ENCODE measurements at regions not wholly inside any gene's neighbourhood (a gene's known extent, or its start where the extent isn't known, plus 50 kb on each side); places are given as distances from the start of the nearest gene placed in this dataset.
A peak's percentile ranks its signal among the peaks of the same experiment; 100 is the strongest.

DNA sequence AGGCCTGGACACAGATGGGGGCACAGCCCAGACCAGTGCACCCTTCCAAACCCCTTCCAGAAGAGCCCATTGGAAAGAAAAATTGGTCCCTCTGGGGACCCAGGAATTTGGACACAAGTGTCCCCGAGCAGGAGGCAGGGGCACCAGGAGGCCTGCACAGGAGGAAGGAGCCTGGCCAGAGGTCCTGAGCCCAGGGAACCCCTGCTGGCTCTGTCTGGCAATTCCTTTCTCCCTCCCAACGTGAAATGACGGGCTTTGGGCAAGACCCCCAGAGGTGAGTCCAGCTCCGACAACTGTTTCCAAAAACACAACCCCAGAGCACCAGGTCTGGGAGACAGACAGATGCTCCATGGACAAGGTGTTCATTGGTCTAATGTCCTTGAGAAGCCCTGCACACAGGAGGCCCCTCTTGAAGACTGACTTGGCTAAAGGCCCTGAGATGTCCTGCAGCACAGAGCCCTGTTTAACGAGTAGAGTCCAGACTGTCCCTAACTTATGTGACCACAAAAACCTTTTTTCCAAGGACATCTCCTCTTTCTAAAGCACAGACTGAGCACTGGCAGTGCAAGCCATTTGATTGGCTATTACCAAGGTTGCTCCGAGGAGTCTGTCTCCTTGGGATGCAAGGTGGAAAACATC is 150.7 kb downstream of the OAT start:
- Histone ChIP-seq H3K4me1 (ENCODE audit: control insufficient read depth, insufficient read depth, low read length) (no peaks in the 10 kb centered on the region), H3K9me3 (ENCODE audit: control insufficient read depth, low read length) (peaks cover 3% of the 10 kb centered on the region), H3K27me3 (ENCODE audit: control insufficient read depth, insufficient read depth) (no peaks in the 10 kb centered on the region), H3K4me3 (ENCODE audit: low read length) (no peak overlapping the region), H3K27ac (ENCODE audit: low read length) (no peak overlapping the region)
- DNase-seq, result no peak
- intact Hi-C loops (cut with DNase I), result loop anchor here in 1 of 4 donors (5.0 kb wide), 1 partner anchor 271 kb away; no protein-coding TSS in a partner anchor
- 82% methylated on average over 6 of the region's 6 CpGs for WGBS
- no peak for ATAC-seq

DNA sequence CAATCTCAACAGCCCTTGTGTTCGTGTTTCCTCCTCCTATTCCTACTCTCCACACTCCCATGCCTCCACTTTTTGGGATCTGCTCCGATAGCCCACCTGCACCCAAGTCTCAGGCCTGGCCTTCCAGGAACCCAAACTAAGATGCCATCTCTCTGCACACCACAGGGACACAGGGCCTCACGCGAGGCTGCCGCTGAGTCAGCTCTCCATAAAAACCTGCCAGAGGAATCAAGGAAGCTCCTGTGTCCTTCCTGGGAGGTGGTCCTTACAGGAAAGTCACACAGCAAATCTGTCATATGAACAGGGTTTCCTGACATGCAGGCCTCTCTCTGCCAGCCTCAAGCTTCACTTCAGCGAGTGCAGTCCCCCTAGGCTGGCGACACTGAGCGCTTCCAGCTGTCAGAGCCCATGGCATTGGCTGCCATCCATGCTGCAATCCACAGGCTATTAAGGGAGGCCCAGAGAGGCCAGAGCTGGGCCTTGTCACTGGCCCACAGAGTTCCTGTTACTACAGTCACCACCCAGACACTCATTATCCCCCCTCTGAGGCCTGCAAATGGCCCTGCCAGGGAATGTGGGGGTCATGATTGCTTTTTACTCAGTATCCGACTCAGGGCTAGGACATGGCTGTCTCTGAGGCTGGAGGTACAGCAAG is 151.4 kb downstream of the OAT start:
- ATAC-seq (peak; percentile 24 to 33), DNase-seq (no peak)
- Histone ChIP-seq H3K9me3 (ENCODE audit: control insufficient read depth, low read length) (no peaks in the 10 kb centered on the region), H3K27me3 (ENCODE audit: control insufficient read depth, insufficient read depth) (no peaks in the 10 kb centered on the region), H3K4me1 (ENCODE audit: control insufficient read depth, insufficient read depth, low read length) (no peaks in the 10 kb centered on the region), H3K4me3 (ENCODE audit: low read length) (no peak overlapping the region), H3K27ac (ENCODE audit: low read length) (no peak overlapping the region)
- 81% methylated on average over 9 of the region's 9 CpGs for WGBS
- intact Hi-C loops (cut with DNase I), result loop anchor here in 1 of 4 donors (5.0 kb wide), 1 partner anchor 270 kb away; no protein-coding TSS in a partner anchor

DNA sequence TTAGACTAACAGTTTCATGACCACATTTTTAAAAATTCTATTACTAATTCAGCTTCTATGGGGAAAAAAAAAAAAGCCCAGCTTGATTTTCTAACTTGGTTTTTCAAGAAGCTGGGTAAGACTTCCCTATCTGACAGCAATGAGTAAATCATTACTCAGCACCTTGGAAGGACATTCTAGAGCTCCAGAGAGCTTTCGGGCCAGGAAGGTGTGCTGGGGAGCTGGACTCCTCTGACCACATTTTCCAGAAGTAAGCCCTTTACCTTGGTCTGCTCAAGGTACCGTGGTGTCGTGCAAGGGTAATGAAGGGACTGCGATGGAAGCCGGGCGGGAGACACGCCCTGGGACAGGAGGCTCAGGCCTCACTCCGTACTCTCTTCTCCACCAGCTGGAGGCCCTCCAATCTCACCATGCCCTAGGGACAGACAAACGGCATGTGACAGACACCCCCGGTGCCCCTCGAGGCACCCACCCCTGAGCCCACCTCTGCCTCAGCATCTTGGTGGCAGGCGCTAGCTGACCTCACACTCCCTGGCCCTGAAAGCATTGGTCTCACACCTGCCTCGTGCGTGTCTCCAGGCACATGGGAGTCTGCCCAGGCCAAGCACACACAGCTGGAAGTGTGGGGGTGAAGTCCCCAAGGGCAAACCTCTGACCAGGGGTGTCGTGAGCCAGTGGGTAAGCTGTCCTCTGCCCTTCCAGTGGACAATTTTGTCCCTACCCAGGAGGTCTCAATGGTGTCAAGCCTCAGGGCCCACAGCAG is 152.1 kb downstream of the OAT start:
- intact Hi-C loops (cut with DNase I), result loop anchor here in 1 of 4 donors (5.0 kb wide), 1 partner anchor 269 kb away; no protein-coding TSS in a partner anchor
- WGBS, result 87% methylated on average over 15 of the region's 15 CpGs
- ATAC-seq, result no peak

DNA sequence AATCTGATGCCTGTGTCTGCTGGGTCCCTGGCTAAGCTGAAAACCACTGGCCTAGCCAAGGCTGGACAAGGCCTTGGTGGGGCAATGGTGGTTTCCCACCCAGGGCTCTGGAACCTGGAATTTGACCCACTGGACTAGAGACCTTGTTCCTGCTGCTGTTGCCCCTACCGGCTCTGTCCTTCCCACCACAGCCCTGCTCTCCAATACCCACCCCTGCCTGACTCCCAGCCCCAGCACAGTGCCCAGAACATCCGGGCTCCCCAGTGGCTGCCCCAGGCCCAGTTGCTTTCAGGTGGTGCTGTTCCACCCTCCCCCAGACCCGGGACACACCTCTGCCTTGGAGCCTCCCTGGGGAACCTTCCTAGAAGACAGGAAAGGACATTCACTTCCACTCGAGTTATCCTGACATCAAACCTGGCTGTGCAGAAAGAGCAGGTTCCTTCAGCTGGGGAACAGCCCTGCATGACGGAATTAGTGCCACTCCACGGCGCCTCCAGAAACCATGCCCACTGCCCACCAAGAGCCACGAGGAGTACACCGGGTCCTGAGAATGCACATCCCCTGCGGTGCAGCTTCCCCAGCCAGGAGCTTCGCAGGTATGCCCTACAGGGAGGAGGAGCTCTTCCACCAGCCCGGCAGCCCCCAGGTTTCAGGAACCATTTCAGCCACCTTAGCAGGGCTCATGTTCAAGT is 152.8 kb downstream of the OAT start:
- H3K4me3 ChIP-seq (ENCODE audit: low read length), result no peak overlapping the region
- H3K4me1 ChIP-seq (ENCODE audit: control insufficient read depth, insufficient read depth, low read length), result no peaks in the 10 kb centered on the region
- H3K9me3 ChIP-seq (ENCODE audit: control insufficient read depth, low read length), result no peaks in the 10 kb centered on the region
- H3K27me3 ChIP-seq (ENCODE audit: control insufficient read depth, insufficient read depth), result no peaks in the 10 kb centered on the region
- no peak for ATAC-seq
- H3K27ac ChIP-seq (ENCODE audit: low read length), result no peak overlapping the region
- DNase-seq, result no peak
- WGBS, result 81% methylated on average over 12 of the region's 12 CpGs
- intact Hi-C loops (cut with DNase I), result loop anchor here in 1 of 4 donors (5.0 kb wide), 1 partner anchor 269 kb away; no protein-coding TSS in a partner anchor

More for the DNA sequence above, 152.1 kb downstream of the OAT start:
- H3K9me3 ChIP-seq (ENCODE audit: control insufficient read depth, low read length), result no peaks in the 10 kb centered on the region
- H3K27ac ChIP-seq (ENCODE audit: low read length), result no peak overlapping the region
- no peaks in the 10 kb centered on the region for H3K27me3 ChIP-seq (ENCODE audit: control insufficient read depth, insufficient read depth)
- DNase-seq, result no peak
- H3K4me3 ChIP-seq (ENCODE audit: low read length), result no peak overlapping the region
- H3K4me1 ChIP-seq (ENCODE audit: control insufficient read depth, insufficient read depth, low read length), result no peaks in the 10 kb centered on the region

DNA sequence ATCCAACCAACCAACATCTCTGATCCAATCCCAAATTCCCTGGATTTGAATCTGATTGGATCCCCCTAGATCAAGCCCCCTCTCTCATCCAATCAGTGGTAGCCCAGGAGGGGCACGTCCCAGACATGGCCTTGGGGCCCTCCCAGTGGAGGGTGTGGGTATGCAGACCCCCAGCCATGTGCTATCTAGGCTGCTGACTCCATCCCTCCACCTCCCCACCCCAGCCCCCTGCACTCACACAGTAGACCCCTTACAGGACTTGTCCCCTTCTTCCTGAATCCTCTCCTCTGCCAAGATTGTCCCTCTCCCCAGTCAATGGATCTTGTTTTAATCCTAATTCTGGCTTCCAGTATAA is 153.4 kb downstream of the OAT start:
- no peaks in the 10 kb centered on the region for H3K4me1 ChIP-seq (ENCODE audit: control insufficient read depth, insufficient read depth, low read length)
- no peaks in the 10 kb centered on the region for H3K9me3 ChIP-seq (ENCODE audit: control insufficient read depth, low read length)
- no peak for DNase-seq
- intact Hi-C loops (cut with DNase I), result loop anchor here in 1 of 4 donors (5.0 kb wide), 1 partner anchor 268 kb away; no protein-coding TSS in a partner anchor
- no peak overlapping the region for H3K27ac ChIP-seq (ENCODE audit: low read length)
- 84% methylated on average over 1 of the region's 1 CpG for WGBS
- no peaks in the 10 kb centered on the region for H3K27me3 ChIP-seq (ENCODE audit: control insufficient read depth, insufficient read depth)
- no peak overlapping the region for H3K4me3 ChIP-seq (ENCODE audit: low read length)
- no peak for ATAC-seq

DNA sequence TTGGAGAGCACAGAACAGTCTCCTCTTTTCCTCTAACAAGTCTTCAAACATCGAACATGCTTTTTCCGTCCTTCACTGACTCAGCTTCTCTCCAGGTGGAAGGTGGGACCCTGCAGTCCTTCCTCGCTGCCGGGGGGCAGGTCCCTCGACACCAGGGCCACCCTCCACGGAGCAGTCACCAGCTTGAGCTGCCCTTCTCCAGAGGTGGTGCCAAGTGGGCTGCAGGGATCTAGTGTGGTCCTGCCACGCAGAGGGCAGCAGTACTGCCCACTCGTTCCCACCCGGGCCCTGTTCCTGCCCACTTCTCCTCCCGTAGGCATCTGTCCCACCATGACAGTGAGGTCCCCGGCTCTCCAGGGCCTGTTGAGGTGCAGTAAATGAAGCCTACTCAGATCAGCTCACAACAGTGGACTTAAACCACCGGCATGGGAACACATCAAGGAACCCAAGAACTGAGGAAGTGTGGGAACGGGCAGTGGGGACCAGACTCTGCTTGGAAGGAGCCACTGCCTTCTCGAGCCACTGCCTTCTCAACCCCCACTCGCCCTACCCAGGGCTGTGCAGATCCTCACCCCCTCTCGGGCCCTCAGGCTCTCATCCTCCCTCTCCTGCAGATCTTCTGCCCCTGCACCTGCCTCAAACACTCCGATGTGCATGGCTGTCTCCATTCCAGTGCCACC is 153.9 kb downstream of the OAT start:
- WGBS, result 93% methylated on average over 17 of the region's 17 CpGs
- ATAC-seq (no peak), DNase-seq (peak in 1 of 3 donors; percentile 18)
- Histone ChIP-seq H3K4me1 (ENCODE audit: control insufficient read depth, insufficient read depth, low read length) (no peaks in the 10 kb centered on the region), H3K4me3 (ENCODE audit: low read length) (no peak overlapping the region), H3K9me3 (ENCODE audit: control insufficient read depth, low read length) (no peaks in the 10 kb centered on the region), H3K27me3 (ENCODE audit: control insufficient read depth, insufficient read depth) (no peaks in the 10 kb centered on the region), H3K27ac (ENCODE audit: low read length) (no peak overlapping the region)
- intact Hi-C loops (cut with DNase I), result loop anchor here in 1 of 4 donors (5.0 kb wide), 1 partner anchor 268 kb away; no protein-coding TSS in a partner anchor

DNA sequence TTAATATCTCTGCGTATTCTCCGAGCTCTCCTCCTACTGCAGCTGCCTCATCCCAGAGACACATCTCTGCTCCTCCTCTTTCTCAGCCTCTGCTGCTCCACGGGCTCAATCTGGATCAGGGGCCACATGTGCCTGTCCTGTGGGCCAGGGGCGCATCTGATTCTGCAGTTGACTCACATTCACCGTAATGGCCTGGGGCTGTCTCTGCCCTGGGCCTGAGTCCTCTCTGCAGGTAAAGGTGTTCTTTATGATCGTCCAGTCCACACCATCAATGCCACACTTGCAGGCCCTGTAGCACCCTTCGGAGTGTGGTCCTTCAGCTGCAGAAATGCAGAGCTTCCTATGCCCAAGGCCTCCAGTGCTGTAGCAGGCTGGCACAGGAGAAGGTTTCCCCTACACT is 154.5 kb downstream of the OAT start:
- peak in 1 of 3 donors; percentile 11 for DNase-seq
- H3K4me3 ChIP-seq (ENCODE audit: low read length), result no peak overlapping the region
- peaks cover 3% of the 10 kb centered on the region for H3K9me3 ChIP-seq (ENCODE audit: control insufficient read depth, low read length)
- 93% methylated on average over 7 of the region's 7 CpGs for WGBS
- intact Hi-C loops (cut with DNase I), result no loop called here
- H3K4me1 ChIP-seq (ENCODE audit: control insufficient read depth, insufficient read depth, low read length), result no peaks in the 10 kb centered on the region
- H3K27ac ChIP-seq (ENCODE audit: low read length), result no peak overlapping the region
- no peak for ATAC-seq
- no peaks in the 10 kb centered on the region for H3K27me3 ChIP-seq (ENCODE audit: control insufficient read depth, insufficient read depth)

DNA sequence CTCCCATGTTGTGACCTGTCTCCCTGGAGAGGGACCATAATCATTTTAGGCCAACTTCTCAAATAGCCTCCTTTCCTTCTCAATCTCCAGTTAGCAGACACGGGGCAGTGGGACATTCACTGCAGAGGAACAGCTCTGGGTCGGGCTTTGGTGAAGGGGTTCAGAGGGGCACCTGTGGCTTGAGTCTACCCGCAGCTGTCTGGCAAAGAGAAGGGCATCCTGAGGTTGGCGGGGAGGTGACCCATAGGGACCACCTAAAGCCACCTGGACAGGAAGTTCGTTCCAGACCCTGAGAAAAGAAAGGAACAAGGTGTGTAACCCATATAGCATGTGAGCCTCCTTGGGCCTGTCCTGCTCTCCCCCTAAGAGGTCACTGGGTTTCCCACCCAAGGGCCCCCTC is 155.0 kb downstream of the OAT start:
- peak in 1 of 3 donors; percentile 3 for DNase-seq
- Histone ChIP-seq H3K4me3 (ENCODE audit: low read length) (no peak overlapping the region), H3K27ac (ENCODE audit: low read length) (no peak overlapping the region), H3K4me1 (ENCODE audit: control insufficient read depth, insufficient read depth, low read length) (no peaks in the 10 kb centered on the region), H3K9me3 (ENCODE audit: control insufficient read depth, low read length) (peaks cover 5% of the 10 kb centered on the region), H3K27me3 (ENCODE audit: control insufficient read depth, insufficient read depth) (no peaks in the 10 kb centered on the region)
- ATAC-seq, result no peak
- WGBS, result 83% methylated on average over 5 of the region's 5 CpGs
- intact Hi-C loops (cut with DNase I), result no loop called here

DNA sequence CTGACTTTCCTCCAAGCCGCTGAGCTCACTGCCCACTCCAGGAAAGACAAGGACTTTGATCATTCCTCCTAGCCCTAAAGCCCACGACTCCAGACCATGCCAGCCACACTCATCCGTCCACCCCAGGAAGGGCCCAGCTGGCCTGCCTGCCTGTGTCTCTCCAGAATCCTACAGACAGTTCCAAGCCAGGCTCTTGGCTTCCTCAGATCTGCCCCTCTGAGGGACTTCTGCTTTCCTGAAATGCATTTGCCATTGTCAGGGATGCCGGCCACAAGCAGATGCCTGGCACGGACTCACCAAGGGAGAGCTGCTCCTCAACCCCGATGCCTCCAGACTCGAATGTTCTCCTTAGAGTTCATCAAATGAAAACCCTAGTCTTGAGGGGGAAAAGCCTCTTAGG is 155.8 kb downstream of the OAT start:
- peak in 1 of 3 donors; percentile 31 for DNase-seq
- Histone ChIP-seq H3K27ac (ENCODE audit: low read length) (no peak overlapping the region), H3K4me3 (ENCODE audit: low read length) (no peak overlapping the region), H3K27me3 (ENCODE audit: control insufficient read depth, insufficient read depth) (no peaks in the 10 kb centered on the region), H3K9me3 (ENCODE audit: control insufficient read depth, low read length) (peaks cover 5% of the 10 kb centered on the region), H3K4me1 (ENCODE audit: control insufficient read depth, insufficient read depth, low read length) (no peaks in the 10 kb centered on the region)
- ATAC-seq, result no peak
- WGBS, result 86% methylated on average over 7 of the region's 7 CpGs
- intact Hi-C loops (cut with DNase I), result no loop called here

DNA sequence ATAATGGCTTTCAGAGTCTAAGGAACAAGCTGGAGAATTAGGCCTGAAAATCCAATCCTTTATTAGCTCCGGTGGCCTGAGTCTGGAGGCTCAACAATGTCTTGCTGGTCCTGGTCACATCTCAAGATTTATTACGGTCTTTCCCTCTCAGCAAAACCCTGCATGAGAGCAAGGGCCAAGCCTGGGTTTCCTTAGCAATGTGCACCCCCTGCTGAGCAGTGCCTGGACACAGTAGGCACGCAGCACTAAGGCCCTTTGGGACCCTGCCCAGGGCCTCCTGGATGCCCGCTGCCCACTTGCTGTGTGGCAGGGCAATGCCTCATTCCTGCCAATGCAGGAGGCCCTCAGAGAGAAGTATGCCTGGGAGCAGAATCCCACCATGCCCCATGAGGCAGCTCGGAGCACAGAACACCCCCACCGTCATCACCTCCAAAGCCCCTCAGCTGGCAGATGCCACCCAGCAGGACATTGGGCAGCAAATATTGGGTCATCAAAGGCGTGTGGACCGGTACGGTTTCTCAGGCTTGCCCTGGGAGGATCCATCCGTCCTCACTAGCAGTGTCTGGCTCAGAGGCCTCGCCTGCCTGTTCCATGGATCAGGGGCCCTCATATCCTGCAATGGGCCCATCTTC is 156.4 kb downstream of the OAT start:
- H3K27me3 ChIP-seq (ENCODE audit: control insufficient read depth, insufficient read depth), result no peaks in the 10 kb centered on the region
- H3K27ac ChIP-seq (ENCODE audit: low read length), result no peak overlapping the region
- 82% methylated on average over 11 of the region's 11 CpGs for WGBS
- H3K4me3 ChIP-seq (ENCODE audit: low read length), result no peak overlapping the region
- no peaks in the 10 kb centered on the region for H3K4me1 ChIP-seq (ENCODE audit: control insufficient read depth, insufficient read depth, low read length)
- intact Hi-C loops (cut with DNase I), result no loop called here
- peaks cover 5% of the 10 kb centered on the region for H3K9me3 ChIP-seq (ENCODE audit: control insufficient read depth, low read length)
- ATAC-seq (peak; percentile 46 to 51), DNase-seq (peak in 1 of 3 donors; percentile 64)
